Rectal smooth muscle tissue (tissue), 1 donor: ENCODE measurements at regions not wholly inside any gene's neighbourhood (a gene's known extent, or its start where the extent isn't known, plus 50 kb on each side); places are given as distances from the start of the nearest gene placed in this dataset.

Source experiments
- H3K27ac ChIP-seq: one replicate; pipeline ENCODE4 v1.7.0; 2013; ENCODE audit warnings: low read depth, low read length, inconsistent platforms
- H3K27me3 ChIP-seq: one replicate; pipeline ENCODE4 v1.7.0; 2013; ENCODE audit warnings: low read length; ENCODE audit not compliant: control insufficient read depth, insufficient read depth
- H3K36me3 ChIP-seq: one replicate; pipeline ENCODE4 v1.7.0; 2013; ENCODE audit warnings: low read length; ENCODE audit not compliant: control insufficient read depth, insufficient read depth
- H3K4me1 ChIP-seq: one replicate; pipeline ENCODE4 v1.7.0; 2013; ENCODE audit warnings: low read length; ENCODE audit not compliant: control insufficient read depth, insufficient read depth
- H3K4me3 ChIP-seq: one replicate; pipeline ENCODE4 v1.7.0; 2013; ENCODE audit warnings: low read length
- H3K9ac ChIP-seq: one replicate; pipeline ENCODE4 v1.7.0; 2013; ENCODE audit warnings: low read length

- H3K36me3 ChIP-seq = no peaks in the 10 kb centered on the region
- no peak overlapping the region for H3K4me3 ChIP-seq
- no peaks in the 10 kb centered on the region for H3K27me3 ChIP-seq
- no peak overlapping the region for H3K27ac ChIP-seq
- no peak overlapping the region for H3K9ac ChIP-seq
- H3K4me1 ChIP-seq = no peaks in the 10 kb centered on the region
These were observed 338.8 kb downstream of the EPM2A start for GRCh38 chr6:145396499-145396898.

GRCh38 chr6:145400508-145400907, 334.8 kb downstream of the EPM2A start:
- H3K4me1 ChIP-seq = no peaks in the 10 kb centered on the region
- no peak overlapping the region for H3K4me3 ChIP-seq
- H3K36me3 ChIP-seq = no peaks in the 10 kb centered on the region
- no peaks in the 10 kb centered on the region for H3K27me3 ChIP-seq
- H3K9ac ChIP-seq = no peak overlapping the region
- no peak overlapping the region for H3K27ac ChIP-seq

- H3K36me3 ChIP-seq = no peaks in the 10 kb centered on the region
- no peaks in the 10 kb centered on the region for H3K27me3 ChIP-seq
- no peak overlapping the region for H3K9ac ChIP-seq
- H3K27ac ChIP-seq = no peak overlapping the region
- no peak overlapping the region for H3K4me3 ChIP-seq
- H3K4me1 ChIP-seq = no peaks in the 10 kb centered on the region
These were observed 330.2 kb downstream of the EPM2A start for GRCh38 chr6:145405006-145405551.

- Histone ChIP-seq H3K27me3 (no peaks in the 10 kb centered on the region), H3K27ac (no peak overlapping the region), H3K9ac (no peak overlapping the region), H3K4me3 (no peak overlapping the region), H3K36me3 (no peaks in the 10 kb centered on the region), H3K4me1 (no peaks in the 10 kb centered on the region)
These were observed 328.5 kb downstream of the EPM2A start for GRCh38 chr6:145406783-145407182.

GRCh38 chr6:145415616-145416015, 319.7 kb downstream of the EPM2A start:
- Histone ChIP-seq H3K9ac (no peak overlapping the region), H3K4me1 (no peaks in the 10 kb centered on the region), H3K27ac (no peak overlapping the region), H3K36me3 (no peaks in the 10 kb centered on the region), H3K4me3 (no peak overlapping the region), H3K27me3 (no peaks in the 10 kb centered on the region)

GRCh38 chr6:145420599-145420998, 314.7 kb downstream of the EPM2A start:
- Histone ChIP-seq H3K4me1 (no peaks in the 10 kb centered on the region), H3K4me3 (no peak overlapping the region), H3K9ac (no peak overlapping the region), H3K36me3 (no peaks in the 10 kb centered on the region), H3K27ac (no peak overlapping the region), H3K27me3 (no peaks in the 10 kb centered on the region)

- no peaks in the 10 kb centered on the region for H3K27me3 ChIP-seq
- H3K27ac ChIP-seq = no peak overlapping the region
- no peaks in the 10 kb centered on the region for H3K36me3 ChIP-seq
- no peak overlapping the region for H3K4me3 ChIP-seq
- no peaks in the 10 kb centered on the region for H3K4me1 ChIP-seq
- no peak overlapping the region for H3K9ac ChIP-seq
These were observed 311.4 kb downstream of the EPM2A start for GRCh38 chr6:145423936-145424335.

- H3K36me3 ChIP-seq = no peaks in the 10 kb centered on the region
- H3K4me3 ChIP-seq = no peak overlapping the region
- no peak overlapping the region for H3K27ac ChIP-seq
- H3K27me3 ChIP-seq = no peaks in the 10 kb centered on the region
- H3K4me1 ChIP-seq = no peaks in the 10 kb centered on the region
- no peak overlapping the region for H3K9ac ChIP-seq
These were observed 308.1 kb downstream of the EPM2A start for GRCh38 chr6:145427232-145427631.

- Histone ChIP-seq H3K4me1 (no peaks in the 10 kb centered on the region), H3K27me3 (no peaks in the 10 kb centered on the region), H3K36me3 (no peaks in the 10 kb centered on the region), H3K9ac (no peak overlapping the region), H3K4me3 (no peak overlapping the region), H3K27ac (no peak overlapping the region)
These were observed 306.6 kb downstream of the EPM2A start for GRCh38 chr6:145428706-145429105.

- H3K9ac ChIP-seq = no peak overlapping the region
- H3K4me3 ChIP-seq = no peak overlapping the region
- H3K36me3 ChIP-seq = no peaks in the 10 kb centered on the region
- H3K4me1 ChIP-seq = no peaks in the 10 kb centered on the region
- H3K27ac ChIP-seq = no peak overlapping the region
- no peaks in the 10 kb centered on the region for H3K27me3 ChIP-seq
These were observed 293.2 kb downstream of the EPM2A start for GRCh38 chr6:145442110-145442509.

- H3K9ac ChIP-seq = no peak overlapping the region
- H3K27me3 ChIP-seq = no peaks in the 10 kb centered on the region
- H3K4me1 ChIP-seq = no peaks in the 10 kb centered on the region
- H3K36me3 ChIP-seq = no peaks in the 10 kb centered on the region
- H3K4me3 ChIP-seq = no peak overlapping the region
- no peak overlapping the region for H3K27ac ChIP-seq
These were observed 289.6 kb downstream of the EPM2A start for GRCh38 chr6:145445674-145446073.

GRCh38 chr6:145451029-145451428, 284.3 kb downstream of the EPM2A start:
- H3K4me3 ChIP-seq = no peak overlapping the region
- H3K27me3 ChIP-seq = no peaks in the 10 kb centered on the region
- no peak overlapping the region for H3K9ac ChIP-seq
- H3K4me1 ChIP-seq = no peaks in the 10 kb centered on the region
- H3K27ac ChIP-seq = no peak overlapping the region
- no peaks in the 10 kb centered on the region for H3K36me3 ChIP-seq

GRCh38 chr6:145453376-145453775, 281.9 kb downstream of the EPM2A start:
- Histone ChIP-seq H3K36me3 (no peaks in the 10 kb centered on the region), H3K27me3 (no peaks in the 10 kb centered on the region), H3K9ac (no peak overlapping the region), H3K27ac (no peak overlapping the region), H3K4me3 (no peak overlapping the region), H3K4me1 (no peaks in the 10 kb centered on the region)
